ENCODE measurements at regions not wholly inside any gene's neighbourhood (a gene's known extent, or its start where the extent isn't known, plus 50 kb on each side); places are given as distances from the start of the nearest gene placed in this dataset.
A peak's percentile ranks its signal among the peaks of the same experiment; 100 is the strongest.

DNA sequence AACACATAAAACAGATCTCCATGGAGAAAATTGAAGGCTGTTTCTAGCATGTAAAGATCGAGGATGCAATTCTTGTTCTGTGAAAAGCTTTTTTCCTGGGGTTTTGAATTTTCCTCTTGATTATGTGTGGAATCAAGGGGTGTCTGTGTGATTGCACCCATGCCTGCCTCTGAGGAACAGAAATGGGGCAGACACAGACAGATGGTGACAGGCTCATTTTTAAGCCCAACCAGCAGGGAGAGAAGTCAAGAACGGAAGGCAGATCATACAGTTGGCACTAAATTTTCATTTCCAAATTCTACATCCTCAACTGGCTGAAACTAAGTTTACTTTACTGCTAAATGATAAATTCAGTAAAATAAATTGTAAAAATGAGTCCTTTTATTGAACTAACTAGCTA is 1037.7 kb upstream of the KLHL29 start:
- no peak overlapping the region for H3K27ac Mint-ChIP-seq
- no peak overlapping the region for H3K4me3 Mint-ChIP-seq
- H3K4me1 Mint-ChIP-seq: no peaks in the 10 kb centered on the region
- H3K9me3 ChIP-seq (ENCODE audit: control insufficient read depth, low read length, poor library complexity, severe bottlenecking): no peaks in the 10 kb centered on the region
- no peak for ATAC-seq
- no peaks in the 10 kb centered on the region for H3K36me3 Mint-ChIP-seq (ENCODE audit: low read depth)
- no peaks in the 10 kb centered on the region for H3K27me3 Mint-ChIP-seq
- no peak for DNase-seq

- H3K27ac Mint-ChIP-seq: no peak overlapping the region
- ATAC-seq: no peak
Measured at GRCh38 chr2:22350621-22351020, 1034.4 kb upstream of the KLHL29 start.

DNA sequence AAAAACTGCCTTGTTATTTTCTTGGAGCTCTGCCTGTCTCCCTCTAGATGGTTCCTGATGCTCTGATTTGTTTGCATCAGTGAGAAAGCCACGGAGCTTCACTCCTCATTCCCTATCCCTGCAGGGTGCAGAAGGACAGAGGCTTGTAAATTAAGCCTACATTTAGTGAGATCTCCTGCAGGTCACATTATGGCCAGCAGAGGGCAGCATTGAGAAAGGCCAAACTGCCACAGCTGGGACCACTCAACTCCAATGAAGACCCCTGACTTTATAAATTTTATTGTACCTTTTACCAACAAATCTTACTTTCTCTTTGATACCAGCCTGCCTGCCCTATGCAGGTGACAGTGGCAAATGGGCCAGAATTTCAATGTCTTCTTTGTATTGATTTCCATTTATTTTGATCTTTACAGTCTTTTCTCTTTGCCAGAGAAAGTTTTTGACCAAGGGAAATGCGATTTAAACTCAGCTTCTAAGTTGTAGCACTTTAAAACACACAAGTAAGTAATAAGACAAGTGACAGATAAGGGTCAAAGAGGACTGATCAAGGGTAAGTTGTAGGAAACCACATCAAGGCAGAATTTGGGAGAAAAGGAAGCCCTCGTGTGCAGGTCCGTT is 1029.1 kb upstream of the KLHL29 start:
- Mint-ChIP-seq H3K36me3 (ENCODE audit: low read depth) (no peaks in the 10 kb centered on the region), H3K4me1 (no peaks in the 10 kb centered on the region), H3K27ac (no peak overlapping the region), H3K4me3 (no peak overlapping the region), H3K27me3 (no peaks in the 10 kb centered on the region)
- no peaks in the 10 kb centered on the region for H3K9me3 ChIP-seq (ENCODE audit: control insufficient read depth, low read length, poor library complexity, severe bottlenecking)
- DNase-seq (peak in 1 of 3 donors; percentile 6), ATAC-seq (no peak)

More at GRCh38 chr2:22350621-22351020, 1034.4 kb upstream of the KLHL29 start:
- H3K9me3 ChIP-seq (ENCODE audit: control insufficient read depth, low read length, poor library complexity, severe bottlenecking): no peaks in the 10 kb centered on the region
- Mint-ChIP-seq H3K36me3 (ENCODE audit: low read depth) (no peaks in the 10 kb centered on the region), H3K27me3 (no peaks in the 10 kb centered on the region), H3K4me1 (no peaks in the 10 kb centered on the region), H3K4me3 (no peak overlapping the region)
- no peak for DNase-seq

GRCh38 chr2:22359071-22359672 is 1025.8 kb upstream of the KLHL29 start:
- no peak overlapping the region for H3K27ac Mint-ChIP-seq
- H3K4me3 Mint-ChIP-seq: no peak overlapping the region
- H3K27me3 Mint-ChIP-seq: no peaks in the 10 kb centered on the region
- H3K4me1 Mint-ChIP-seq: no peaks in the 10 kb centered on the region
- H3K36me3 Mint-ChIP-seq (ENCODE audit: low read depth): no peaks in the 10 kb centered on the region
- ATAC-seq: no peak
- no peaks in the 10 kb centered on the region for H3K9me3 ChIP-seq (ENCODE audit: control insufficient read depth, low read length, poor library complexity, severe bottlenecking)
- no peak for DNase-seq

GRCh38 chr2:22360735-22361374 is 1024.1 kb upstream of the KLHL29 start:
- Mint-ChIP-seq H3K36me3 (ENCODE audit: low read depth) (no peaks in the 10 kb centered on the region), H3K27ac (no peak overlapping the region), H3K4me3 (no peak overlapping the region), H3K4me1 (no peaks in the 10 kb centered on the region), H3K27me3 (no peaks in the 10 kb centered on the region)
- DNase-seq: no peak
- H3K9me3 ChIP-seq (ENCODE audit: control insufficient read depth, low read length, poor library complexity, severe bottlenecking): no peaks in the 10 kb centered on the region
- ATAC-seq: no peak

- Mint-ChIP-seq H3K4me1 (no peaks in the 10 kb centered on the region), H3K27ac (no peak overlapping the region), H3K4me3 (no peak overlapping the region), H3K36me3 (ENCODE audit: low read depth) (no peaks in the 10 kb centered on the region), H3K27me3 (no peaks in the 10 kb centered on the region)
- ATAC-seq: no peak
- H3K9me3 ChIP-seq (ENCODE audit: control insufficient read depth, low read length, poor library complexity, severe bottlenecking): peaks cover 3% of the 10 kb centered on the region
- no peak for DNase-seq
Measured at GRCh38 chr2:22361571-22361970, 1023.4 kb upstream of the KLHL29 start.

- Mint-ChIP-seq H3K27me3 (no peaks in the 10 kb centered on the region), H3K4me1 (no peaks in the 10 kb centered on the region), H3K27ac (no peak overlapping the region), H3K36me3 (ENCODE audit: low read depth) (no peaks in the 10 kb centered on the region), H3K4me3 (no peak overlapping the region)
- ATAC-seq: no peak
- no peaks in the 10 kb centered on the region for H3K9me3 ChIP-seq (ENCODE audit: control insufficient read depth, low read length, poor library complexity, severe bottlenecking)
- no peak for DNase-seq
Measured at GRCh38 chr2:22375096-22375495, 1009.9 kb upstream of the KLHL29 start.

- no peaks in the 10 kb centered on the region for H3K9me3 ChIP-seq (ENCODE audit: control insufficient read depth, low read length, poor library complexity, severe bottlenecking)
- ATAC-seq (no peak), DNase-seq (no peak)
- Mint-ChIP-seq H3K36me3 (ENCODE audit: low read depth) (no peaks in the 10 kb centered on the region), H3K4me1 (no peaks in the 10 kb centered on the region), H3K27ac (no peak overlapping the region), H3K4me3 (no peak overlapping the region), H3K27me3 (no peaks in the 10 kb centered on the region)
Measured at GRCh38 chr2:22377268-22377667, 1007.7 kb upstream of the KLHL29 start.

GRCh38 chr2:22382479-22383169 is 1002.4 kb upstream of the KLHL29 start:
- H3K27me3 Mint-ChIP-seq: no peaks in the 10 kb centered on the region
- ATAC-seq: no peak
- no peaks in the 10 kb centered on the region for H3K4me1 Mint-ChIP-seq
- H3K36me3 Mint-ChIP-seq (ENCODE audit: low read depth): no peaks in the 10 kb centered on the region
- H3K9me3 ChIP-seq (ENCODE audit: control insufficient read depth, low read length, poor library complexity, severe bottlenecking): no peaks in the 10 kb centered on the region
- no peak overlapping the region for H3K4me3 Mint-ChIP-seq
- DNase-seq: no peak
- no peak overlapping the region for H3K27ac Mint-ChIP-seq

GRCh38 chr2:22397847-22398246 is 987.1 kb upstream of the KLHL29 start:
- H3K36me3 Mint-ChIP-seq (ENCODE audit: low read depth): no peaks in the 10 kb centered on the region
- ATAC-seq: no peak
- DNase-seq: no peak
- H3K9me3 ChIP-seq (ENCODE audit: control insufficient read depth, low read length, poor library complexity, severe bottlenecking): no peaks in the 10 kb centered on the region
- no peak overlapping the region for H3K4me3 Mint-ChIP-seq
- H3K4me1 Mint-ChIP-seq: no peaks in the 10 kb centered on the region
- no peak overlapping the region for H3K27ac Mint-ChIP-seq
- no peaks in the 10 kb centered on the region for H3K27me3 Mint-ChIP-seq

DNA sequence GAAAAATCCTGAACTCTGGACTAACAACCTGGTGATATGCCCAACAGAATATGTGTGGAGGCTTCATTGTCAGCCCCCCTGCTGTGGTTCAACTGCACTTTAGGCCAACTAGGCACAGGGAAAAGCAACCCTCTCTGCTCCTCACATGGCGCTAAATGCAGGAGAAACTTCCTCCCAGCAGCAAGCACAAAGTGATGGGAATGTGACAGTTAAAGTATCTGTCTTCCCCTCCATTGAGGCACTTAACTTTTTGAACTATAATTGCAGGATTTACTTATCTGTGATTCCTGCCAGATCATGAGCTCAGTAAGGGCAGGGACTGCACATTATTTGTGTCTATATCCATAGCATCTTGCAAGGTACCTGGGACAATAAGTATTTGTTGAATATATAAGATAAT is 981.2 kb upstream of the KLHL29 start:
- H3K4me1 Mint-ChIP-seq: no peaks in the 10 kb centered on the region
- no peak for ATAC-seq
- no peaks in the 10 kb centered on the region for H3K27me3 Mint-ChIP-seq
- H3K4me3 Mint-ChIP-seq: no peak overlapping the region
- DNase-seq: no peak
- H3K9me3 ChIP-seq (ENCODE audit: control insufficient read depth, low read length, poor library complexity, severe bottlenecking): no peaks in the 10 kb centered on the region
- no peaks in the 10 kb centered on the region for H3K36me3 Mint-ChIP-seq (ENCODE audit: low read depth)
- H3K27ac Mint-ChIP-seq: no peak overlapping the region

GRCh38 chr2:22406625-22407024 is 978.4 kb upstream of the KLHL29 start:
- no peaks in the 10 kb centered on the region for H3K27me3 Mint-ChIP-seq
- H3K4me3 Mint-ChIP-seq: no peak overlapping the region
- no peak overlapping the region for H3K27ac Mint-ChIP-seq
- ATAC-seq: no peak
- no peaks in the 10 kb centered on the region for H3K9me3 ChIP-seq (ENCODE audit: control insufficient read depth, low read length, poor library complexity, severe bottlenecking)
- no peaks in the 10 kb centered on the region for H3K36me3 Mint-ChIP-seq (ENCODE audit: low read depth)
- no peaks in the 10 kb centered on the region for H3K4me1 Mint-ChIP-seq
- DNase-seq: no peak

- Mint-ChIP-seq H3K27me3 (no peaks in the 10 kb centered on the region), H3K4me1 (no peaks in the 10 kb centered on the region), H3K36me3 (ENCODE audit: low read depth) (no peaks in the 10 kb centered on the region), H3K4me3 (no peak overlapping the region), H3K27ac (no peak overlapping the region)
- no peaks in the 10 kb centered on the region for H3K9me3 ChIP-seq (ENCODE audit: control insufficient read depth, low read length, poor library complexity, severe bottlenecking)
- ATAC-seq (no peak), DNase-seq (no peak)
Measured at GRCh38 chr2:22420076-22420475, 964.9 kb upstream of the KLHL29 start.
